AG08396 (cell line): ENCODE measurements at regions not wholly inside any gene's neighbourhood (a gene's known extent, or its start where the extent isn't known, plus 50 kb on each side); places are given as distances from the start of the nearest gene placed in this dataset.

Source experiments
- DNase-seq: peaks from one replicate; pipeline ENCODE4 v3.0.0; 2012; ENCODE audit warnings: low spot score, mixed read lengths

GRCh38 chr13:34467450-34468083 is 474.5 kb upstream of the NBEA start:
- DNase-seq = no peak

- no peak for DNase-seq
These were observed 472.7 kb upstream of the NBEA start for GRCh38 chr13:34469196-34469986.

DNA sequence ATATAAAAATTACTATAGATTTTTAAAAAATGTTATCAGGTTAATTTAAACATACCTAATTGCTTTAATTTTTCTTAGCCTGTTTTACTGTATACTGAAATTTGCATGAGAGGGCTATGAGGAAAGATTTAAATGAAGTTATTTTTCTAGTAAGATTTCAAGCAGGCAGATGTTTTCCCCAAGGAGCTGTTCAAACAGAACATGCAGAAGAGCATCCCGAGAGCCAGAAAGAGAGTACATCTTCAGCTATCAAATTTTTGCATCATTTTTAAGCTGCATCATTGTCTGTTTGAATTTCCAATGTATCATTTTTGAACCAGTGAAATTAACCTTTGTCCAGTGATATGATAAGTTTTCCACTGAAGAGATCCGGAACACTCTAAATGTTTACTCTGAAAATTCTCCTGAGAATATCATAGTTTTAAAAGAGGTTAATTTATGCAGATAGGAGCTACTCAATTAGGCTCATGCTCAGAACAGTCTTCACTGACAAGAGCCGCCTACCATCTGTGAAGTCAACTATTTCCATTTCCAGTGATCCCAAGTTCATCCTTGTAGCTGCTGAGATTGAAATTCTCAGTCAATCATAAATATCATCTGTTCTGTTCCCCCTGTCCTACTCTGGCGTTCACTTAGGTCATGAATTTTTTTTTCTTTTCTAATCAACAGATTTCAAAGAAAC is 467.7 kb upstream of the NBEA start:
- DNase-seq = no peak

GRCh38 chr13:34478376-34478775 is 463.7 kb upstream of the NBEA start:
- DNase-seq = no peak

DNA sequence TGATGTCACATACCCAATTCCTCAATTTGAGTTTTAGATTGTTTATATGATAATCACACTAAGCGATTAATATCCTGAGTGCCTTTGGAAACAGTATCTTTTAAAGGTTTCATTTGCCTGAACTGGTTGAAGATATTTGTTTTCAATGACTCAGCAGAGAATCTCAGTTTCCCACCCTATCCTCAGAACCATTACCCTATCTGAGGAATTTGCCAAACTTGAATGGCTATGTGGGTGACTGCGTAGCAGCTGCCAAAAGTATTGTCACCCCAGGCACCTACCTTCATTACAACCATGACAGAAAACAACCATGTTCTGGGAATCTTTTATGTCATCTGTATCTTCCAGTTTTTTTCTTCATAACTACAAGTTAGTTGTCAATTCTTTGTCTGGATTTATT is 440.1 kb upstream of the NBEA start:
- DNase-seq = no peak

DNA sequence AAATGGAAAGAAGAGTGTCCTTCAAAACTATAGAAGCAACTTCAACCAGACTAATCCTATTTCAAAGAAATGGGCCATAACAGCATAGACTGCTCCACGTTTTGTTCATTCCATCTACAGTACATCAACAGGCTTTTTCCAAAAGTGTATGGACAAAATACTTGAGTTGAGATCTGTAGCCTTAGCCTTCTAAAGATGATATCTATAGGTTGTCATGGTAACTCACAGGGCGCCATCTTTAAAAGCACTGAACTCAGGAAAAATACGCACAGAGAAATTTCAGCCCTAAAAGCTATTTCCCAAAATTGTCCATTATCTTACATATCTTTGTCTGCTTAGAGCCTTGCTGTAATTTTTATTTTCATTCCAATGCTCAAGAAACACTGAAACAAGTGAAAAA is 439.4 kb upstream of the NBEA start:
- DNase-seq = no peak

- no peak for DNase-seq
These were observed 435.3 kb upstream of the NBEA start for GRCh38 chr13:34506796-34507195.

DNA sequence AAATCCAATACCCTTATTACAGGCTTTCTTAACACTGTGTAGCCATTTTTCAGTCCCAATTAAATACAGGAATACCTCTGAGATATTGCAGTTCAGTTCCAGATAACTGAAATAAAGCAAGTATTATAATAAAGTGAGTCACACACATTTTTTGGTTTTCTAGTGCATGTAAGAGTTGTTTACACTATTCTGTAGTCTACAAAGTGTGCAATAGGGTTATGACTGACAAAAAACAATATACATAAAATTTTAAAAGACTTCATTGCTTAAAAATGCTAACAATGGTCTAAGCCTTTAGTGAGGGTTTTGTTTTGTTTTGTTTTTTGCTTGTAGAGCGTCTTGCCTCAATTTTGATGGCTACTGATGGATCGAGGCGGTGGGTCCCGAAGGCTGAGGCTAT is 434.4 kb upstream of the NBEA start:
- no peak for DNase-seq

GRCh38 chr13:34512817-34513216 is 429.3 kb upstream of the NBEA start:
- no peak for DNase-seq

- DNase-seq = no peak
These were observed 428.5 kb upstream of the NBEA start for GRCh38 chr13:34513526-34513925.

DNA sequence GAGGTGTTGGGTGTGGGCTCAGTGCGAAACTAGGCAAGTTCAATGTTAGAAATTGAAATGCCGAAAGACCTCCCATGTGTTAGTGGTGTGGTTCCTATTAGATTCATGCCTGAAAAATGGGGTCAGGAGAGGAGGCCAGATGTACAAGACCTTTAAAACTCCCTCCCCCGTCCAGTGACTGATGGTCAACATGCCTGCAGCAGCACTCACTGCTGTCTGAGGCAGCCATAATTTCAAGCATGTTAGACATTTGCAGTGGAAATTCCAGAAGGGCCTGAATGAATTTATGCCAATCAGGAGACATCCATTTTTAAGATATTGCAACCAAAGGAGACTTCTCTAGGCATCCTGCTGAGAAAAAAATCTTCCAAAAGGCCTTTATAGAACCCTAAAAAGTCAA is 426.9 kb upstream of the NBEA start:
- DNase-seq = no peak

GRCh38 chr13:34521171-34521570 is 420.9 kb upstream of the NBEA start:
- no peak for DNase-seq

GRCh38 chr13:34522808-34523207 is 419.3 kb upstream of the NBEA start:
- DNase-seq = no peak

GRCh38 chr13:34523406-34523805 is 418.7 kb upstream of the NBEA start:
- no peak for DNase-seq

DNA sequence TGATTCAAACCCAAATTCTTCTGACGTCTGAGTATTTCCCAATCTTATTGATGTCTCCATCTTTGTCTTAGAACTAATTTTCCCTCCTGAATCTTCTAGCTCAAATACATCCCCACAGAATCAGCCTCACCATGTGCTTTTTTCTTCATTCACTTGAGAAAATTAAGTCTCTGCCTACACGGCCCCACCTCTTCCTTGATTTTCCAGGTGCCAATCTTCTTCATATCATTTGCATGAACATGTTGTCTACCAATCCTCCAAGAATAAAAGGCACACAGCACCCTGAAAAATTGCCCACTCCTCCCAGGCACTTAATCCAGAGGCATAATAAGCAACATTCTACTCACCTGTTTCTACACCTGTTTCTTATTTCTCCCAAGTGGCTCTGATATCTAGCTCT is 408.1 kb upstream of the NBEA start:
- no peak for DNase-seq

DNA sequence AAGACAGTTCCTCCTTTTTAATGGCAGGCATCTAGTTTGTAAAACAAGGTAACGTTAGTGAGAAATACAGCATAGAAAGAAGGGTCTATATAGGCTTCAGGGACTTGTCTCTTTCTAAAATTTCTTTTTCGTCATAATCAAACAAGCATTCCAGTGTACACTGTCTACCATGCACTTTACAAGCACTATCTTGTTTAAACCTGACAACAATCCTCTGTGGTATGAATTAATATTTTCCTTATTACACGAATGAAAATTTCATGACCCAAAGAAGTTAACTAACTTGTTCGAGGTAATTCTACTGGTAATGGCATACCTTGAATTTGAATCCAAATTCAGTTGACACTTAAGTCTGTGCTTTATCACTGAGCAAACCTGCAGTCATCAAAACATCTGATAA is 399.7 kb upstream of the NBEA start:
- DNase-seq = no peak

- DNase-seq = no peak
These were observed 398.2 kb upstream of the NBEA start for GRCh38 chr13:34543836-34544235.

DNA sequence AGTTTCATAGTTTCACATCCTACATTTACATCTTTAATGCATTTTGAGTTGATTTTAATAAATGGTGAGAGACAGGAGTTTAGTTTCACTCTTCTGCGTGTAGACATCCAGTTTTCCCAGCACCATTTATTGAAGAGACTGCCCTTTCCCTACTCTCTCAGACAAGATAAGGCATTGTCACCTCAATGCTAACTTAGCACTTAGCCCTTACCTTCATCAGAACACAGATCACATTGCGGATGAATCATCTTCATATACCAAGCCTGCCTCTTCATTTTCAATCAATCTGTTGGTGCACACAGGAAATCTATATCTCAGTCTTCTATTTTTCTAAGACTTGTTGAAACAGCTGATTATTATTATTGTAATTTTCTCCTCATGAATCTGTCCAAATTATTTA is 396.6 kb upstream of the NBEA start:
- DNase-seq = no peak

GRCh38 chr13:34546344-34547250 is 395.5 kb upstream of the NBEA start:
- DNase-seq = no peak

DNA sequence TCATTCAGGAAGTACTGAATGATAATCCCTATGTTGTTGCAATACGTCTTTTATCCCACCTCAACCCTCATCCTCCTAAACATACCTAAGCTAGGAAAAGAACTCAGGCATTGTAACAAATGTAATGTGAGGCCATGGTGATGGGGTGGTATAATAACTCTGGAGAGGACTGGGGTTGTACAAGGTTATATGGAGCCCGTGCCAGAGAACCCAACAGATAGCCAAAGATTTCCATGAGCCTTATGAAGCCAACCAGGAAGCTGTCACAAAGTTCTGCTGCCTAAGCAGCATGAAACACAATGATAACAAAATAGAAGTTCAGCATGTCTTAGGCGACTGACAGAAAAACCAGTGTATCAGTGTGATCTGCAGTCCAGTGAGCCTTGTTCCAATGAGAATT is 394.1 kb upstream of the NBEA start:
- DNase-seq = no peak

DNA sequence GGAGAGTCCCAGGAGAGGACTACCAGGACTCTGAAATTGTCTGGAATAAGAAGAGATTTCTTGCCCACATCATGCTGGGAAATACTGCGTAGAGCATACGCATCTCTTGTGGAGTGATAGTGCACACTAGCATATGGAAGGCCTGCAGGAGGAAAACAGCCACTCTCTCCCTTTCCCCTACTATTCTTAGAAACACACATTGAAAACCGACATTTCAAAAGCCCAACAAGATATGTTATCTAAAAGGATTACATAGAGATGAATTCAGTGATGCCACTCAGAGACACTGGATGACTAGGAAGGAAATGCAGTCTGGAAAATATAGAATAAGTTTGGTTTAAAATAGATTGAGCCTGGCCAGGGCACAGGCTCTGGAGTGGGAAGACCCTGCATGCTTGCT is 388.7 kb upstream of the NBEA start:
- DNase-seq = no peak

DNA sequence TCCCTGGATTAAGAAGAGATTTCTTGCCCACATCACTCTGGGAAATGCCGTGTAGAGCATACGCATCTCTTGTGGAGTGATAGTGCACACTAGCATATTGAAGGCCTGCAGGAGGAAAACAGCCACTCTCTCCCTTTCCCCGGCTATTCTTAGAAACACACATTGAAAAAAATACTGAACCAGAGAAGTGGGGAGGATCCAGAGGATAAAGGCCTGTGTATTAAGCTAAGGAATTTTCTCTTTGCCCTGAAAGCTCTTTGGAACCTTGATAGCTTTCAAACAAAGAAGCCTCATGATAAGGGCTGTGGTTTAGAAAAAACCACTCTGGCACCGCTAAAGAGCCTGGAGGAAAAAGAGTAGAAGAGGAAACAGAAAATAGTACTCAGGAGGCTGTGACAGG is 386.1 kb upstream of the NBEA start:
- no peak for DNase-seq
